Large intestine (tissue), 3 donors: ENCODE measurements at regions not wholly inside any gene's neighbourhood (a gene's known extent, or its start where the extent isn't known, plus 50 kb on each side); places are given as distances from the start of the nearest gene placed in this dataset.

ENCODE experiments used
- DNase-seq, 2 donors: peaks; one replicate each; pipeline versions ENCODE4 v3.0.0 to v3.0.0-alpha.2; 2013
- H3K27ac ChIP-seq: one replicate; pipeline ENCODE4 v1.5.1; 2013; ENCODE audit warnings: low read length
- H3K27me3 ChIP-seq: 2 replicates; pipeline ENCODE4 v1.6.1; 2013; ENCODE audit warnings: low read length; ENCODE audit not compliant: control insufficient read depth, insufficient read depth
- H3K36me3 ChIP-seq: 2 replicates; pipeline ENCODE4 v1.6.1; 2013; ENCODE audit warnings: low read length; ENCODE audit not compliant: control insufficient read depth, insufficient read depth
- H3K4me1 ChIP-seq: one replicate; pipeline ENCODE4 v1.6.1; 2013; ENCODE audit warnings: low read length; ENCODE audit not compliant: control insufficient read depth, insufficient read depth
- H3K4me3 ChIP-seq: one replicate; pipeline ENCODE4 v1.5.1; 2013; ENCODE audit warnings: low read length
- H3K9me3 ChIP-seq: one replicate; pipeline ENCODE4 v1.6.1; 2013; ENCODE audit warnings: mild to moderate bottlenecking, low read depth, low read length, moderate library complexity; ENCODE audit not compliant: control insufficient read depth
- WGBS: methylation state at CpG from one replicate; pipeline ENCODE4 v1.1.5; 2013; ENCODE audit warnings: low lambda C conversion rate; ENCODE audit not compliant: insufficient coverage; 5-methylcytosine and 5-hydroxymethylcytosine counted together

DNA sequence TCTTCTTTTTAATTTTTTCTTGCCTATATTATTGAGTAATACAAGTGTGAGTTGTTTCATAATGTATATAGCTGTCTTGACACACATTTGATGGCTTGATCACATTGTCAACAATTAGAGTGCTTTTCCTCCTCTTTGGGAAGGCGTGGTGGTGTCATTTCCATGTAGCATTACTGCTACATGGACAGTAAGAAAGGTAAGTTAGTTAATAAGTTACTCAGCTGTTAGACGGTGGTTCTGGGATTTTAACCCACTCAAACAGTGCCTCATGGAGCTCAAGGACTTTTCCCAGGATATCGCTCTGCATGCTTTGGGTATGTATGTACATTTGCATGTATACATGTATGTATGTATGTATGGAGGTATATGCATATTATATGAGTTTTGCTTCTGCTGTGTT, 94.6 kb downstream of the HAPSTR1 start:
- Histone ChIP-seq H3K27ac (no peak overlapping the region), H3K4me1 (no peaks in the 10 kb centered on the region), H3K4me3 (no peak overlapping the region), H3K9me3 (peaks cover 4% of the 10 kb centered on the region), H3K27me3 (no peaks in the 10 kb centered on the region), H3K36me3 (no peaks in the 10 kb centered on the region)
- WGBS, result no CpG with 5 or more reads among the region's 3 CpGs
- no peak for DNase-seq

DNA sequence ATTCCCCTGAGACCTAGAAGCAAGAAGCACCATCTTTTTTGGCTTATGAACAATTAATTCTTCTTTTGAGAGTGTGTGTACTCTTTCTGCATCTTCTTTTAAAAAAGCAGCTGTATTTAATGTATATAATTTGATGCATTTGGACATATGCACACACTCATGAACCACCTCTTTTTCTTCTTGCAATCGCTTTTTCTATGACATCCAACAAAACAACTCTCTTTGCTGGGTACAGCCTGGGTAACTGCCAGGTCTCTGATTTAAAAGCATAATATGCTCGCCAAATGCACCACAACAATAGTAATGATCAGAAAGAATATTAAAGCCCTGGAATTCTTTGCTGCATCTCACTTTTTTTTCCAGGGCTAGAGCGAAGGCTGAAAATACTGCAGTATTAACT, 97.3 kb downstream of the HAPSTR1 start:
- 80% methylated on average over 1 of the region's 3 CpGs for WGBS
- no peaks in the 10 kb centered on the region for H3K36me3 ChIP-seq
- no peak for DNase-seq
- H3K4me3 ChIP-seq, result no peak overlapping the region
- no peaks in the 10 kb centered on the region for H3K4me1 ChIP-seq
- H3K27ac ChIP-seq, result no peak overlapping the region
- peaks cover 4% of the 10 kb centered on the region for H3K9me3 ChIP-seq
- no peaks in the 10 kb centered on the region for H3K27me3 ChIP-seq

DNA sequence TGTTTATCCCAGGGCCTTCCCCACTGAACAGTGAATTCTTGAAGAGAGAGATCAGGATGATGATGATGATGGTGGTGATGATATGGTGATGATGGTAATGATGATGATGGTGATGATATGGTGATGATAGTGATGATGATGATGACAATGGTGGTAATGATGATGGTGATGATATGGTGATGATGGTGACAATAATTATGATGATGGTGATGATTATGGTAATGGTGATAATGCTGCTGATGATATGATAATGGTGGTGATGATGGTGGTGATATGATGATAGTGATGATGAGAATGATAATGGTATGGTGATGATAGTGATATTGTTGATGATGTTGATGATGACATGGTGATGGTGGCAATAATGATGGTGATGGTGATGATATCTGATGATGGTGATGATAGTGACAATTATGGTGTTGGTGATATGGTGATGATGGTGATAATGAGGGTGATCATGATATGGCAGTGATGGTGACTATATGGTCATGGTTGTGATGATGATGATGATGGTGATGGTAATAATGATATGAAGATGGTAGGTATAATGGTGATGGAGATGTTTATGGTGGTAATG, 99.9 kb downstream of the HAPSTR1 start:
- Histone ChIP-seq H3K4me1 (no peaks in the 10 kb centered on the region), H3K36me3 (no peaks in the 10 kb centered on the region), H3K4me3 (no peak overlapping the region), H3K27me3 (no peaks in the 10 kb centered on the region), H3K9me3 (no peaks in the 10 kb centered on the region), H3K27ac (no peak overlapping the region)
- DNase-seq, result no peak

DNA sequence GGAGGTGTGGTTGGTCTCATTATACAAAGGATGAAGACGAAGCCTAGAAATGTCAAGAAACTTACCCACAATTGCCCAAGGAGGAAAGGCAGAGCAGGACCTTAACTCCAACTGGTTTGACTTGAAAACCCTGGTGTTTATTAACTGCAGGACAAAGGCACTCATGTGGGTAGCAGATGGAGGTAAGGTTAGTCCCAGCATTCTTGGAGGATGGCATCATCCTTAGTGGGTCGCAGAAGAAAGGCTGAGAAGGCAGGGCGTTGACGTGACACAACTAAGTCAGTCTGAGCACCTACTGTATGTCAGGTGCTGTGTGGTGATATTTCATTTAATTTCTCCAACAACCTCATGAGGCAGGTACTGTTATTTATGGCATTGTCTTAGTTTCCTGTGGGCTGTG, 101.3 kb downstream of the HAPSTR1 start:
- WGBS, result no CpG with 5 or more reads among the region's 4 CpGs
- DNase-seq, result no peak

DNA sequence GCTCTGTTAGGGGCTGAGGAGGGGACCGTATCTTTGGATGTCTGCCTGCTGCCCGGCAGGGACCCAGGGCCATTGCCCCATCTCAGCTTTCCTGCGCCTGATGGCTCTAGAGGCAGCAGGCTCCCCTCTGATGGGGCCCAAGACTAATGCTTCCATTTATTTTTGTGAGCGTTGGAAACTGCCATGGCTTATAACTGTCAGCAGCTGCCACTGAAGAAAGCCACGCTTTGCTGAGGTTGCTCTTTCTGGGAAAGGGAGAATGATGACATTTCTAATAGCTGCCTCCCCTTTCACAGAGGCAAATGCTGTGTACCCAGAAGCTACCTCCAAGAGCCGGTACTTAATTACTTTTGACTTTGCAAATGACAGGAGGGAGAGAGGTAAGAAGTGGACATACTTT, 103.8 kb downstream of the HAPSTR1 start:
- 40% methylated on average over 1 of the region's 6 CpGs for WGBS
- Histone ChIP-seq H3K36me3 (no peaks in the 10 kb centered on the region), H3K9me3 (peaks cover 3% of the 10 kb centered on the region), H3K27ac (no peak overlapping the region), H3K27me3 (no peaks in the 10 kb centered on the region), H3K4me3 (no peak overlapping the region), H3K4me1 (no peaks in the 10 kb centered on the region)
- no peak for DNase-seq

More for the DNA sequence above, 101.3 kb downstream of the HAPSTR1 start:
- H3K4me3 ChIP-seq, result no peak overlapping the region
- H3K36me3 ChIP-seq, result no peaks in the 10 kb centered on the region
- no peaks in the 10 kb centered on the region for H3K4me1 ChIP-seq
- H3K27ac ChIP-seq, result no peak overlapping the region
- no peaks in the 10 kb centered on the region for H3K9me3 ChIP-seq
- no peaks in the 10 kb centered on the region for H3K27me3 ChIP-seq

DNA sequence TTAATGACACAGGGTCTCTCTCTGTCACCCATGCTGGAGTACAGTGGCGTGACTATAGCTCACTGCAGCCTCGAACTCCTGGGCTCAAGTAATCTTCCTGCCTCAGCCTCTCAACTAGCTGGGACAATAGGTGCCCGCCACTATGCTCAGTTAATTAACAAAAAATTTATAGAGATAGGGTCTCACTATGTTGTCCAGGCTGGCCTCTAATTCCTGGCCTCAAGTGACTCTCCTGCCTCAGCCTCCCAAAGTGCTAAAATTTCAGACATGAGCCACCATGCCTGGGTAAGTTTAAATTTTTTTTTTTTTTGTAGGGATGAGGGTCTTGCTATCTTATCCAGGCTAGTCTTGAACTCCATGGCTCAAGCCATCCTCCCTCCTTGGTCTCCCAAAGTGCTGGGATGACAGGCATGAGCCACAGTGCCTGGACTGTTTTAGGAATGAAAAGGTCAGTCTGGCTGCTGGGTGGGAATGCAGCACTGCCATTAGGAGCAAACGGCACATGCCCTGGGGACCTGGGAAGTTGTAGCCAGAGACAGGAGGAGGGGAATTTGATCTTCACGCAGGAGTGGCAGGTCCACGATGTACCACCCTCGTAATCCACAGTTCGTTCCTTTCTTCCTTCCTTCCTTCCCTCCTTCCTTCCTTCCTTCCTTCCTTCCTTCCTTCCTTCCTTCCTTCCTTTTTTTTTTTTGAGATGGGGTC, 106.7 kb downstream of the HAPSTR1 start:
- Histone ChIP-seq H3K27me3 (no peaks in the 10 kb centered on the region), H3K9me3 (peaks cover 3% of the 10 kb centered on the region), H3K27ac (no peak overlapping the region), H3K4me3 (no peak overlapping the region), H3K36me3 (no peaks in the 10 kb centered on the region), H3K4me1 (no peaks in the 10 kb centered on the region)
- no peak for DNase-seq
- no CpG with 5 or more reads among the region's 8 CpGs for WGBS

DNA sequence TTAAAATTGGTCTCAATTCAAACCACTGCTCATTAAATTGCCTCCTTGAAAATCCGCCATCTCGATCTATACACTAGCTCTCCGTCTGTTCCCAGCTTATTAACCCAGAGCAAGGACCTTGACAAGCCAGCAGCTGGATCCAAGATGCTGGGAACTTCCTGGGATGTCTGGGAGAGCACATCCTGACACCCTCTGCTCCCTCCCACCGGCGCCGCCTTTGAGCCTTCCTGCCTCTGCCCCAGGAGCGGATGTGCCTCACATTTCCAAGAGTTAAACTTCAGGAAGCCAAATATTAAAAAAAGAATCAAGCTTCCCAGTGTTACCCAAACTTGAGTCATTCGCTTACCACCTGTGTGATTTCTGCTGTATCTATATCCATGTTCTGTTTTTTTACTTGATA, 107.9 kb downstream of the HAPSTR1 start:
- no peaks in the 10 kb centered on the region for H3K4me1 ChIP-seq
- 86% methylated on average over 1 of the region's 8 CpGs for WGBS

DNA sequence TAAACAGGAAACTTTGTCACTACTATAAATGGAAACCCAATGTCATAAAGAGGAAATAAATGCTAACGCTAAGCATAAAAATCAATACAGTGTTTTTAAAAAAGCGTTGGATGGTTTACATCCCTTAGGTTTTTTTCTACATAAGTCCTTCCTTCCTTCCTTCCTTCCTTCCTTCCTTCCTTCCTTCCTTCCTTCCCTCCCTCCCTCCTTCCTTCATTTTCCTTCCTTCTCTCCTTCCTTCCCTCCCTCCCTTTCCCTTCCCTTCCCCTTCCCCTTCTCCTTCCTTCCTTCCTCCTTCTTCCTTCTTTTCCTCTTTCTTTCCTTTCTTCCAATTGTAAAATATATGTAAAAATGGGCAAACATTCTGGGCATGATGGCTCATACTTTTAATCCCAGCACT, 108.3 kb downstream of the HAPSTR1 start:
- Histone ChIP-seq H3K27me3 (no peaks in the 10 kb centered on the region), H3K27ac (no peak overlapping the region), H3K9me3 (peaks cover 3% of the 10 kb centered on the region), H3K4me3 (no peak overlapping the region), H3K36me3 (no peaks in the 10 kb centered on the region), H3K4me1 (no peaks in the 10 kb centered on the region)
- DNase-seq, result no peak
- 100% methylated on average over 2 of the region's 2 CpGs for WGBS

More for the DNA sequence above, 107.9 kb downstream of the HAPSTR1 start:
- H3K27ac ChIP-seq, result no peak overlapping the region
- H3K27me3 ChIP-seq, result no peaks in the 10 kb centered on the region
- H3K9me3 ChIP-seq, result peaks cover 3% of the 10 kb centered on the region
- no peaks in the 10 kb centered on the region for H3K36me3 ChIP-seq
- no peak for DNase-seq
- no peak overlapping the region for H3K4me3 ChIP-seq

DNA sequence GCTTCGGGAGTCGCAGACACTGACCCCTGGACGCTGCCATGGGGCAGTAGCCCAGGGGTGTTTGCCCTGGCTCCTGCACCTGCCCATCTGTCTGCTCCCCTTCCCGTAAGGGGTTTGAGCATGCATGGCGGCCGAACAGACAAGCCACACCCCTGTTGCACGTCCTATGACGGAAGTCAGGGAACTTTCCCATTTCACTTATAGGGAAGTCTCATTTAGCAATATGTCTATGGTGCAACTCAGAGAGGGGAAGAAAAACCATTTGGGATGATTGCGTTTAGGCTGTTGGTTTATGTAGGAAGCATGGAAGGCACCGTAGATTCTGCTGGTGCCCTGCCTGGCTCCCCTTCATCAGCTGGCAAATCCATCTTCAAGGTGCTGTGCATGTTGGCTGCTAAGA, 112.5 kb downstream of the HAPSTR1 start:
- no peak for DNase-seq
- Histone ChIP-seq H3K27ac (no peak overlapping the region), H3K4me1 (no peaks in the 10 kb centered on the region), H3K27me3 (no peaks in the 10 kb centered on the region), H3K36me3 (no peaks in the 10 kb centered on the region), H3K9me3 (peaks cover 3% of the 10 kb centered on the region), H3K4me3 (no peak overlapping the region)
- WGBS, result 100% methylated on average over 1 of the region's 10 CpGs

DNA sequence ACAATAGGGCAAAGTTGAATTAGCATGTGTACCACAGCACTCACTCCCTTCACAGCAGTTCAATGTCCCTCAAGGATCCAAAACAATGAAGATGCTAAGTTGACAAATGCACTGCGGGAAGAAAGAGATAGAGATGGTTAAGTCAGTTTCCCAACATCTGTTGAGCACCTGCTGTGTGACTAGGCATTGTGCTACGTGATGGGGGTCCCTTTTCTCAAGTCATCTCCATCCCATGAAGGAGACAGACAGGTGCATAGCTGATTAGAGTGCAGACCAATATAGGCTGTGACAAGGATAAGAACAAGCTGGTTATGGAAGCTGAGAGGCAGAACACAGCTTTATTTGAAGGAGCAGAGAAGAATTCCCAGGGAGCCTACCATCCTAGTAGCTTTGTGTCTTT, 114.2 kb downstream of the HAPSTR1 start:
- H3K4me3 ChIP-seq, result no peak overlapping the region
- H3K27me3 ChIP-seq, result no peaks in the 10 kb centered on the region
- WGBS, result no CpG with 5 or more reads among the region's 2 CpGs
- H3K9me3 ChIP-seq, result no peaks in the 10 kb centered on the region
- no peaks in the 10 kb centered on the region for H3K36me3 ChIP-seq
- H3K27ac ChIP-seq, result no peak overlapping the region
- DNase-seq, result no peak
- H3K4me1 ChIP-seq, result no peaks in the 10 kb centered on the region

DNA sequence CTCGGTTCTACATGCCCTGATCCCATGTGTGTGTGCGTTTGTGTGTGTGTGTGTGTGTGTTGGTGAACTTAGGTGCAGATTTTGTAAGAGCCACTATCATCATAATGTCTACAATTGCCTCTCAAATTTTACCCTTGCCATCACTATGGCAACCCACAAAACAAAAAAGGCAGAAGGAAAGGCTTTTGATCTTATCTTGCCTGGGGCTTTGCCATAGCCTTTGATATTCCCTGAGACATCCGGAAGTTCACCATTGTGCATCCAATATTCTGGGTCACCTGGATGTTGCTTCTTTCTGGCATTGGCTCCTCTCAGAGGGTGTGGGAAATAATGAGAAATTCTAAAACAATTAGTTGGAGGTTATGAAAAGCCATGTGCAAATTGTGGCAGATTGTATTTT, 114.7 kb downstream of the HAPSTR1 start:
- H3K4me1 ChIP-seq, result no peaks in the 10 kb centered on the region
- no peak for DNase-seq
- no peaks in the 10 kb centered on the region for H3K9me3 ChIP-seq
- no peak overlapping the region for H3K27ac ChIP-seq
- H3K36me3 ChIP-seq, result no peaks in the 10 kb centered on the region
- no peak overlapping the region for H3K4me3 ChIP-seq
- WGBS, result no CpG with 5 or more reads among the region's 3 CpGs
- H3K27me3 ChIP-seq, result no peaks in the 10 kb centered on the region
